CD4-positive, alpha-beta T cell treated with Interleukin-4 for 1 hour (primary cell): ENCODE measurements at regions not wholly inside any gene's neighbourhood (a gene's known extent, or its start where the extent isn't known, plus 50 kb on each side); places are given as distances from the start of the nearest gene placed in this dataset.
"Not testable (repeated sequence)": the region's sequence is repeated elsewhere in the genome, so short reads cannot be mapped to it uniquely, and the experiment has no call there.

Experiments used
- DNase-seq, 2 donors: peaks; one replicate each; pipeline ENCODE4 v3.0.0-alpha.2; 2020 to 2022

- DNase-seq: no peak
Observed at GRCh38 chr10:117492504-117492903, 50.0 kb upstream of the EMX2 start.

- no peak for DNase-seq
Observed at GRCh38 chr10:117488004-117488403, 54.5 kb upstream of the EMX2 start.

DNA sequence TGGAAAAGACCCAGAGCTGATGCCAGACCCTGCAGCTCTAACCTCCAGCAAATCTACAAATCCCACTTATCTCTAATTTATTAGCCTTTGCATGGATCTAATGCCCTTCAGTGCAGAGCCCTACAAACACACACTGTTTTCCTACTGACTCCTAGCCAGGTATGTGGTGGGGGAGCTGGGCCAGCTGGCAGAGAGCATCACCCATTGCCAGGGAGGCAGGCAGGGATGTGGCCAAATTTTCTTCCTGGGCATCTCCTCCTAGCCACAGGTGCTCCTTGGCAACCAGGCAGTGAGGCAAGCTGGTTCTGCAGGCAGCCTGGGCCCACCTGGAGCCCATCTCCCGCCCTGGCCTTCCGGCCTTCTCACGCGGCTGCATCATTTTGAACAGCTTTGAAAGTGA lies 55.9 kb upstream of the EMX2 start:
- DNase-seq: no peak

DNA sequence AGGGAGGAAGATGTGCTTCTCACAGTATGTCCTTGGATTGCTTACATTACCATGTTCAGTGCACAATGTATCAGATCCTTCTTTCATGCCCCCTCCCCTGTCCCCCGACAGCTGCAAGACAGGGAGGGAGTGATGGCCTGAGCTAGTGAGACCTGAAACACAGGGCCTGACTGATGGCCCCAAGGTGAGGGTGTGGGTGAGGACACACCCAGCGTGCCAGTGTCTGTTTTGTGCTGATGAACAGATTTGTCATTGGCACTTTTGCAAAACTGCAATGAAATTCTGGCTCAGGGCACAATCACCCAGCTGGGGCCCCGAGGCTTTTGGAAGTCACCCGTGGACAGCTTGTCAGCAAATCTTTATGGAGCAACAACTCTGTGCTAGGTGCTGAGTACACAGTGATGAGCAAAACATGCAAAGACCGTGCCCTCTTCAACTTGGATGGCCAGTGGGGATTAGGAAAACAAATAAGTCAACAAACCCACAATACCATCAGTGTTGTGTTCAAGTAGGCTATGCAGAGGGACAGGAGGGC lies 59.4 kb upstream of the EMX2 start:
- no peak for DNase-seq

DNA sequence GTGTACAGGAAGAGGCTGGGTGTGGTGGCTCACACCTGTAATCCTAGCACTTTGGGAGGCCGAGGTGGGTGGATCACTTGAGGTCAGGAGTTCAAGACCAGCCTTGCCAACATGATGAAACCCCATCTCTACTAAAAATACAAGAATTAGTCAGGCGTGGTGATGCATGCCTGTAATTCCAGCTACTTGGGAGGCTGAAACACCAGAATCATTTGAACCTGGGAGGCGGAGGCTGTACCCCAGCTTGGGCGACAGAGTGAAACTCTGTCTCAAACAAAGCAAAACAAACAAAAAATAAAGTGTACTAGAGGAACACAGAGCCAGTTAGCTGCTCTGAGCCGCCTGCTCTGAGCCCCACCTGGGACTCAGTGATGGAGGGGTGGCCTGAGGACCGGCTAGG lies 61.5 kb upstream of the EMX2 start:
- DNase-seq: not testable (repeated sequence)

GRCh38 chr10:117480097-117480496 lies 62.4 kb upstream of the EMX2 start:
- DNase-seq: no peak

DNA sequence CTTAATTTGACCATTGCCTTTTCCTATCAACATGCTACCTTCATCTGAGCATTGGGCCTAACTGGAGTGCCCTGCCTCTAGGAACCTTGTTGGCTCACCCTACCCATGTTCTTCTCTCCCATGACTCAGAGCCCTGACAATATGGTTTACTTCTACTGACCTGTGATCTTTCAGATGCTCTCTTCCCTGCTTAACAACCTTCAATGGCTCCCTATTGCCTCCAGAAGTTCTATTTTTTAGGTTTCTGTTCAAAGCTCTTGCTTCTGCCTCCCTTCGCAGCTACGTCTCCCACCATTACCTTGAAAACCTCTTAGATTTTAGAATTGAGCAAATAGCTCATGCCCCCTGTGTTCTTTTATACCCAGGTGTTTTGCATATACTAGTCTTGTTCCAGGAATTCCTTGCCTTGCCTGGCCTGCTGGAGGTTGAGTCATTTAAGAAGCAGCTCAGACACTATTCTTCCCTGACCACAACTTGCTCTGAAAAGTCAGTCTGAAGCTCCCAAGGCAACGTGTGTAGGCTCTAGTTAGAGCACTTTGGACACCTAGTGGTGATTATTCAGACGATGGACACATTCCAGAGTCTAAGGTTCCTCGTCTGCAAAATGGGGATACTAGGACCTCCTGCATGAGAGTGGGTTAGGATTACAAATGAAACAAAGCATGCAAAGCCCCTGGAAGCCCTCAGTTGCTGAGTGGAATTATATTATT lies 64.4 kb upstream of the EMX2 start:
- DNase-seq: no peak

DNA sequence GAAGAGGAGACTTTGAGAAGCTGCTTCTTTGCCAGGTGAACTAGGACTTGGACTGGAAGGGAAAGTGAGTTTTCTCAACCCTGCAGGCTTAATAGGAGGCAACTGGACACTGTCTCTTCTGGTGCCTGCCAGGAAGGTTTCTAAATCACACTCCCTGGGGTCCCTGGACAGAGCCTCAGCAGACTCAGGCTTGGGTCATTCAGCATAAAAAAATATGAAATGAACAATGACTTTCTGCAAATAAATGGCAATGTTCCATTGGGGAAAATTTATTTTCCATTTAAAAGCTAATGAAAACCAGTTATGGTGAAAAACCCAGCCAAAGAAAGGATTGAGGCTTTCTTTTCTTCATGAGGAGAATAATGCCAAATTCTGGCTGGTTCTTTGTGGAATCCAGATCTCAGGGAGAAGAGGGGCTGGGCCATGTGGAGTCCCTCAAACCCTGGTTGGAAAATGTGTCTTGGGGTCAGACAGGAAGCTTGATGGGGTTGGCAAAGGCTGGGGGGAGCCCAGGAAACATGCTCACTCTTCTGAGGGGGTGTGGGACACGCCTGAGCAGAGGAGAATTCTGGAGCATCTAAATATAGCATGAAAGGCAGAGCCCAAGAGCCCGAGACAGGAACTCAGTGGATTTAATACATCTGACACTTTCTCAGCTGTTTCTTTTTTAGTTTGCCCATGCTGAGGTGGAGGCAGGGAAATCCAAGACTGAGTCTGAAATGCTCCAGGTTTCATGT lies 65.2 kb upstream of the EMX2 start:
- DNase-seq: no peak

GRCh38 chr10:117476716-117477115 lies 65.8 kb upstream of the EMX2 start:
- no peak for DNase-seq

DNA sequence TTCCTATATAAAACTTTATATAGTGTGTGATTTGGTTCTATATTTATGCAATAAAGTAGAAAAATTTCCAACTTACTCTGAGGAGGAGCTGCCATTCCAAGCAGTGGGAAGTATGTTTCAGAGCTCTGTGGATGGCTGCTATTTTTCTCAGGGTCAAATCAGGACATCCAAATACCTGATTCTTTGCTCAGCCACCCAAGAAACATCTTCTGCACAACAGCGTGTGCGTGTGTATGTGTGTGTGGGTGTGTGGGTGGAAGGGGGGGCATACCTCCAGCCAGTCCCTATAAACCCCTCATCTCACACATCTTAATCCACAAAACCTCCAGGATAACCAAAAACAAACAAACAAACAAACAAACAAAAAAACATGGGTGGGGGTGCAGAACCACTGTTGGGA lies 66.3 kb upstream of the EMX2 start:
- DNase-seq: no peak

- DNase-seq: no peak
Observed at GRCh38 chr10:117472872-117473271, 69.7 kb upstream of the EMX2 start.

- DNase-seq: no peak
Observed at GRCh38 chr10:117471344-117471874, 71.1 kb upstream of the EMX2 start.

GRCh38 chr10:117470733-117471132 lies 71.8 kb upstream of the EMX2 start:
- no peak for DNase-seq

GRCh38 chr10:117468665-117469064 lies 73.9 kb upstream of the EMX2 start:
- DNase-seq: no peak

GRCh38 chr10:117464176-117464575 lies 78.4 kb upstream of the EMX2 start:
- DNase-seq: no peak

GRCh38 chr10:117463545-117463920 lies 79.0 kb upstream of the EMX2 start:
- no peak for DNase-seq

GRCh38 chr10:117462816-117463544 lies 79.6 kb upstream of the EMX2 start:
- no peak for DNase-seq

DNA sequence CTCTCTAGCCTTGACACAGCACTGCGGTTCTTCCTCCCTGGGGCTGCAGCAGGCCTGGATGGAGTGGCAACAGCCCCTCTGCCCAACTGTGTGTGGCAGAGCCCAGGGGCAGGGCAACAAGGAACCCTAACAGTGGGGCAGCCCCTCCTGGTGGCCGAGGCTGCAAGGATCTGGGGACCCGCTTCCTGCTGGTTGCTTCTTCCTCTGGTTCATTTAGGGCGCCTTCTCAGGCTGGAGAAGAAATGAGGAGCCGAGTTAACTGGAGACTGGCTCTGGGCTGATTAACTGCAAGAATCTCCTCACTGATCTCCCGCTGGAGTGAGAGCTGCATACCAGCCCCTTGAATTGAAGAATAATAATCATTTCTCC lies 80.1 kb upstream of the EMX2 start:
- DNase-seq: no peak

GRCh38 chr10:117461766-117462423 lies 80.7 kb upstream of the EMX2 start:
- DNase-seq: no peak

GRCh38 chr10:117460846-117461765 lies 81.4 kb upstream of the EMX2 start:
- no peak for DNase-seq

GRCh38 chr10:117458571-117458970 lies 83.3 kb upstream of the PDZD8 start:
- no peak for DNase-seq

DNA sequence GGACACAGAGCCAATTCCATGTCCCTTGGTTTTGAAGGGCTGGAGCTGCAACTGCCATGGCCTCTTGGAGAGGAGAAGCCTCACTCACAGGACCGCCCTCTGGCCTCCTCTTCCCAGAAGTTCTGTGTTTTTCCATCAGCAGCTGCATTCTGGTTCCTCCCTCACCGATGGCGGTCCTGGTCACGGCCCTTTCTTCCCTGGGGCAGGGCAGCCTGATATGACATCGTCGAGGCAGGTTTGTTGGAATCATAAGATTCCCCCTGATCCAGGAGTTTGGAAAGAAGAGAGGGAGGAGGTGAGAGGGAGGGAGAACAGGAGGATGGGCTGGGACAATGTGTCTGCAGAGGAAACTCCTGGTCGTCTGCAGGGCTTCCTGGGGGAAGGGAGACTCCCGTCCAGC lies 82.7 kb upstream of the PDZD8 start:
- no peak for DNase-seq
